SU-DHL-6 (cell line): ENCODE measurements at regions not wholly inside any gene's neighbourhood (a gene's known extent, or its start where the extent isn't known, plus 50 kb on each side); places are given as distances from the start of the nearest gene placed in this dataset.

Experiments
- H2AFZ ChIP-seq: fragments of 200-600 bp; sonication (generic); 2 replicates; pipeline ENCODE4 v1.6.1; 2014; ENCODE audit warnings: low read depth, mild to moderate bottlenecking, moderate library complexity, mixed read lengths, antibody characterized with exemption, low read length; ENCODE audit not compliant: severe bottlenecking
- H3F3A ChIP-seq: fragments of 200-600 bp; shearing (Covaris generic); 2 replicates; pipeline ENCODE4 v1.6.0; 2016; ENCODE audit warnings: antibody characterized with exemption, mild to moderate bottlenecking; ENCODE audit not compliant: insufficient read depth
- H3K27ac ChIP-seq: fragments of 200-600 bp; sonication (generic); 2 replicates; pipeline ENCODE4 v1.5.1; 2016; ENCODE audit warnings: low read depth, mild to moderate bottlenecking, low read length, moderate library complexity, mixed read lengths
- H3K27me3 ChIP-seq: fragments of 200-600 bp; sonication (generic), shearing (Covaris generic); 2 replicates; pipeline ENCODE4 v1.6.0; 2014; ENCODE audit warnings: mild to moderate bottlenecking, low read length
- H3K36me3 ChIP-seq: fragments of 200-600 bp; sonication (generic); 2 replicates; pipeline ENCODE4 v1.6.1; 2014; ENCODE audit warnings: mild to moderate bottlenecking, low read length, mixed read lengths
- H3K4me2 ChIP-seq: fragments of 300-600, 200-600 bp; shearing (Covaris generic), sonication (generic); 2 replicates; pipeline ENCODE4 v1.6.0; 2014; ENCODE audit warnings: low read length, low read depth, mild to moderate bottlenecking; ENCODE audit not compliant: poor library complexity, severe bottlenecking
- H3K4me3 ChIP-seq: fragments of 200-600 bp; sonication (generic); 2 replicates; pipeline ENCODE4 v1.5.1; 2014; ENCODE audit warnings: antibody characterized with exemption, low read length, mild to moderate bottlenecking, mixed read lengths; ENCODE audit not compliant: insufficient read depth, poor library complexity, severe bottlenecking
- H3K79me2 ChIP-seq: fragments of 200-600 bp; sonication (generic); 2 replicates; pipeline ENCODE4 v1.6.1; 2014; ENCODE audit warnings: mild to moderate bottlenecking, low read length, moderate library complexity; ENCODE audit not compliant: insufficient read depth
- H3K9ac ChIP-seq: fragments of 200-600 bp; sonication (generic); 2 replicates; pipeline ENCODE4 v1.7.0; 2014; ENCODE audit warnings: mild to moderate bottlenecking, low read length
- H3K9me2 ChIP-seq: fragments of 200-600 bp; sonication (generic); replicated peaks from 2 replicates; pipeline ENCODE4 v1.6.1; 2014; ENCODE audit warnings: low read length; ENCODE audit not compliant: insufficient read depth
- H3K9me3 ChIP-seq: fragments of 200-600 bp; sonication (generic); 2 replicates; pipeline ENCODE4 v1.6.1; 2014; ENCODE audit warnings: low read length, mixed read lengths; ENCODE audit not compliant: insufficient read depth
- H4K20me1 ChIP-seq: fragments of 200-600 bp; sonication (generic); 2 replicates; pipeline ENCODE4 v1.6.1; 2014; ENCODE audit warnings: low read depth, mild to moderate bottlenecking, antibody characterized with exemption, low read length, moderate library complexity, mixed read lengths
- EZH2phosphoT487 ChIP-seq: fragments of 200-600 bp; sonication (generic), shearing (Covaris generic); conservative IDR thresholded peaks from 2 replicates; pipeline ENCODE4 v1.6.1; 2018; ENCODE audit warnings: mild to moderate bottlenecking, antibody characterized with exemption, low read length, moderate library complexity, mixed read lengths
- TF ChIP-seq, protein P1 (sequence below): fragments of 200-600 bp; sonication (generic); IDR thresholded peaks from one replicate; pipeline ENCODE4 v1.5.1; 2017; ENCODE audit warnings: antibody characterized with exemption, mild to moderate bottlenecking, low read length, moderate library complexity; ENCODE audit not compliant: insufficient read depth, poor library complexity, severe bottlenecking

DNA sequence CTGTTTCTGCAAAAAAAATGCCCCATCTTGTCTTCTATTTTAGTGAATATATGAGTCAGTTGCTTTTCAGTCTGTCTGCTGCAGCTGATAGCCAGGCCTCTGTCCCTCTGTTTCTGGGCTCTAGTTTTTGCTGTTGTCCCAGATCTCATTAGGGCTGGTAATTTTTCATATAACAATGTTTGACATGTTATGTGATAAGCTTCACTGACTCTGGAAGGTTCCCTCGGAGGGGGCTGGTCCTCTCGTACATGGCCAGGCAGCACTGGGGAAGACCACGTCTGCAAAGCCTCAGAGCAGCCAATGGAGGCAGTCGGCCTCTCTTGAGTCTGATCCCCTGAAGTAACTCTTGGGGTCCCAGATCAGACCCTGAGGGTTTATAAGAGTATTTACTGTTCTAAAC is 223.8 kb downstream of the THBS2 start:
- H3K4me3 ChIP-seq = no peak overlapping the region
- H3K27ac ChIP-seq = no peak overlapping the region
- no peak overlapping the region for H2AFZ ChIP-seq
- H3K27me3 ChIP-seq = no peaks in the 10 kb centered on the region
- H3K4me2 ChIP-seq = no peak overlapping the region
- TF ChIP-seq EZH2phosphoT487 = no peak
- TF ChIP-seq, protein P1, sequence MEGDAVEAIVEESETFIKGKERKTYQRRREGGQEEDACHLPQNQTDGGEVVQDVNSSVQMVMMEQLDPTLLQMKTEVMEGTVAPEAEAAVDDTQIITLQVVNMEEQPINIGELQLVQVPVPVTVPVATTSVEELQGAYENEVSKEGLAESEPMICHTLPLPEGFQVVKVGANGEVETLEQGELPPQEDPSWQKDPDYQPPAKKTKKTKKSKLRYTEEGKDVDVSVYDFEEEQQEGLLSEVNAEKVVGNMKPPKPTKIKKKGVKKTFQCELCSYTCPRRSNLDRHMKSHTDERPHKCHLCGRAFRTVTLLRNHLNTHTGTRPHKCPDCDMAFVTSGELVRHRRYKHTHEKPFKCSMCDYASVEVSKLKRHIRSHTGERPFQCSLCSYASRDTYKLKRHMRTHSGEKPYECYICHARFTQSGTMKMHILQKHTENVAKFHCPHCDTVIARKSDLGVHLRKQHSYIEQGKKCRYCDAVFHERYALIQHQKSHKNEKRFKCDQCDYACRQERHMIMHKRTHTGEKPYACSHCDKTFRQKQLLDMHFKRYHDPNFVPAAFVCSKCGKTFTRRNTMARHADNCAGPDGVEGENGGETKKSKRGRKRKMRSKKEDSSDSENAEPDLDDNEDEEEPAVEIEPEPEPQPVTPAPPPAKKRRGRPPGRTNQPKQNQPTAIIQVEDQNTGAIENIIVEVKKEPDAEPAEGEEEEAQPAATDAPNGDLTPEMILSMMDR = no peak
- H3K36me3 ChIP-seq = no peaks in the 10 kb centered on the region
- no peaks in the 10 kb centered on the region for H3K79me2 ChIP-seq
- no peaks in the 10 kb centered on the region for H3F3A ChIP-seq
- no peaks in the 10 kb centered on the region for H3K9me2 ChIP-seq
- H3K9me3 ChIP-seq = no peaks in the 10 kb centered on the region
- H3K9ac ChIP-seq = no peak overlapping the region
- no peaks in the 10 kb centered on the region for H4K20me1 ChIP-seq

DNA sequence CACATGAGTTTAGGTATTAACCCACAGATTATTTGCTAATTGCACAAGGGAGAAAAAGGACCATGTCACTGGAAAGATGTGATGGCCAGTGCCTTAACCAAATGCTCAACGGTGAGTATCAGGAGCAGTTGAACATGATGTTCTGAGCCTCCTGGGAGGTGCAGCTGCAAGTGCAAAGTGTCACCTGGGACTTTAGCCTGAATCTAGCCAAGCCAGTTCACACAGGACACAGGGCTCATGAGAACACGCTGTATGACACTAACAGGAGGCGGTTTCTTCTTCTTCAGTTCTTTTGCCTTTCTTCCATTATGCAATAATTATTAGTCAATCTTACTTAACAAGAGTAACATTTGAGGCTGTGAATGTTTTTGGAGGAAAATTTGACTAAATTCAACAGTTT is 225.3 kb downstream of the THBS2 start:
- Histone ChIP-seq H3K79me2 (no peaks in the 10 kb centered on the region), H3K9me2 (no peaks in the 10 kb centered on the region), H3K4me3 (no peak overlapping the region), H4K20me1 (no peaks in the 10 kb centered on the region), H3K9ac (no peak overlapping the region), H3K36me3 (no peaks in the 10 kb centered on the region), H3K4me2 (no peak overlapping the region), H3K9me3 (no peaks in the 10 kb centered on the region), H2AFZ (no peak overlapping the region), H3F3A (no peaks in the 10 kb centered on the region), H3K27ac (no peak overlapping the region), H3K27me3 (no peaks in the 10 kb centered on the region)
- TF ChIP-seq, protein P1 = no peak
- TF ChIP-seq EZH2phosphoT487 = no peak

DNA sequence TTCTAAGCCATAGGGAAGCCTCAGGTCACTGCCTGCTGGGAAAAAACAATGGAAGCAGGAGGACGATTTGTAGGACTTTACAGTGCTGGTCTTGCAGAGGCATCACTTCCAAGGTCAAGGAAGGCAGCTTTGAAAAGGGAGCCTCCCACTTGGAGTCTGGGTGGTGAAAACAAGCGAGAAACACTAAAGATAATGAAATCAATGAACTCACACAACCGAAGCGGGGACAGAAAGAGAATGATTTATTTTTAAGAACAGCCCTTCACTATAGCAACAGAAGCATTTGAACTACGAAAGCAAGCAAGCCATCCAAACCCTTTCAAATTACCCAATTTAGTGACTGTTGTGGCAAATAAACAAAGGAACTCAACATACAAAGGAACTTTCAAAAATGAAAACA is 227.5 kb downstream of the THBS2 start:
- Histone ChIP-seq H3K36me3 (no peaks in the 10 kb centered on the region), H3K9me3 (no peaks in the 10 kb centered on the region), H3K9me2 (no peaks in the 10 kb centered on the region), H3F3A (no peaks in the 10 kb centered on the region), H3K27ac (no peak overlapping the region), H3K9ac (no peak overlapping the region), H3K4me3 (no peak overlapping the region), H3K4me2 (no peak overlapping the region), H3K27me3 (no peaks in the 10 kb centered on the region), H2AFZ (no peak overlapping the region), H4K20me1 (no peaks in the 10 kb centered on the region), H3K79me2 (no peaks in the 10 kb centered on the region)
- TF ChIP-seq EZH2phosphoT487 = no peak
- TF ChIP-seq, protein P1 = no peak

DNA sequence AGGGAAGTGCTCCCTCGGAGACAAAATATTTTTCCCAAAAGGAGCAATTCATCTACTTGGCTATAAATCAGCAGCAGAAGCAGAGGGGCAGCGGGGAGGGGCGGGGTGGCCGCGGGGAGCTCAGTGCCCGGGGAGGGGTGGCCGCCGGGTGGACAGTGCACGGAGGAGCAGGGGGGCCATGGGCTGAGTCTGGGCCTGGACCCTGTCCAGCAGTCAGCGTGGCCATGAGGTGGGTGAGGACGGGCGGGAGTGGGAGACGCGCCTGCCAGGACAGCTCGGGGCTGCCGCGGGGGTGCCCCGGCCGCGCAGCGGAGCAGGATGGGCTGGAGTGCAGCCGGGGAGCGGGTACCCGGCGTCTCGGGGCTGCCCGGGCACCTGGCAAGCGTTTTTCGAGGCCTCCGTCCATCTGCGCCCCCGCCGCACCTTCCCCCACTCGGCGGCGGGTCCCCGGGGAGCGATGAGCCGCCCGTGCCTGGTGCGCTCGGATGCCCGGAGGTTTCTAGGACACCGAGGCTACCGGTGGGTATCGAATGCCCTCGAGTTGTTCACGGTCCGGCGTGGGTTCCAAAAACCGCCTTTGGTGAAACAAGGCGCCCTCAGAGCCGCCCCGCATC is 229.5 kb downstream of the THBS2 start:
- Histone ChIP-seq H3K4me3 (no peak overlapping the region), H3K9me3 (no peaks in the 10 kb centered on the region), H3F3A (no peaks in the 10 kb centered on the region), H2AFZ (no peak overlapping the region), H3K27ac (no peak overlapping the region), H3K27me3 (no peaks in the 10 kb centered on the region), H4K20me1 (no peaks in the 10 kb centered on the region), H3K79me2 (no peaks in the 10 kb centered on the region), H3K36me3 (no peaks in the 10 kb centered on the region), H3K9ac (no peak overlapping the region), H3K9me2 (no peaks in the 10 kb centered on the region), H3K4me2 (no peak overlapping the region)
- TF ChIP-seq, protein P1 = no peak
- TF ChIP-seq EZH2phosphoT487 = no peak
